GM21786 (cell line): ENCODE measurements at regions not wholly inside any gene's neighbourhood (a gene's known extent, or its start where the extent isn't known, plus 50 kb on each side); places are given as distances from the start of the nearest gene placed in this dataset.

Experiments
- ATAC-seq: cut with Tn5 transposase; IDR thresholded peaks from one replicate; pipeline ENCODE4 v1.9.1; 2021; ENCODE audit not compliant: unreplicated experiment

GRCh38 chr3:59698091-59698490 lies 648.3 kb upstream of the CFAP20DC start:
- no peak for ATAC-seq

- no peak for ATAC-seq
Observed at GRCh38 chr3:59696783-59697182, 647.0 kb upstream of the CFAP20DC start.

DNA sequence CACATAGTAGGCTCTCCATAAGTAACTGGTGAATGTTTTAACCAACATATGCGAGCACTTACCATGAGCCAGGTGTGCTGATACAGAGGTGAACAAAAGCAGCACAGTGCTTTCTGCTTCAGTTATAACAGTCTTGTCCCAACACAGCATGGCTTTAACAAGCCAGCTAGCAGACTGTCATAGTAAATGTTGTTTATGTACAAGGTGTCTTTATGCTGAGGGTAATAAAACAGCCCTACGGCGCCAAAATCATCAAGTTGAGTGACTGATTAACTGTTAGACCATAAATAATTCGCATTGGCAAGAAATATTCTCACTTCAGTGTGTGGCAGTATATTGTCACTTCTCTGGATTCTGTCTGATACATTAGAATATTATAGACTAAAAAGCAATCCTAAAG lies 646.0 kb upstream of the CFAP20DC start:
- ATAC-seq, result no peak

GRCh38 chr3:59692117-59692516 lies 642.3 kb upstream of the CFAP20DC start:
- ATAC-seq, result no peak

DNA sequence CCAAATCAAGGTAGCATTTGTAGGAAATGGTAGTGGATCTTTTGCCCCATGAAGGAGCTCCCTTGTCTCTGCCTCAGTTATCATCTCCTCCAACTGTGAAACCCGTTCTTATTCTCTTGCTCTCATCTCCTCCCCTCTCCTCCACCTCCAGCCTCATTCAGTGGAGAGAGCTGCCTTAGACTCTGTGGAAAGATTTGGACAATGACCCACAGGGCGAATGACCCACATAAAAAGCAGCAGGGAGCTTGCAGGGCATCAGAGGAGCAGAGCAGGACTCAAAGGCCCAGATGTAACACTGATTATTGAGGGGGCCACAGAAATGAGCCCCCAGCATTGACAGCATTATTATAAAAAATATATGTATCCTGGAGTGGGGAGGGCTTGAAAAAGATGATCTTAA lies 641.1 kb upstream of the CFAP20DC start:
- no peak for ATAC-seq

DNA sequence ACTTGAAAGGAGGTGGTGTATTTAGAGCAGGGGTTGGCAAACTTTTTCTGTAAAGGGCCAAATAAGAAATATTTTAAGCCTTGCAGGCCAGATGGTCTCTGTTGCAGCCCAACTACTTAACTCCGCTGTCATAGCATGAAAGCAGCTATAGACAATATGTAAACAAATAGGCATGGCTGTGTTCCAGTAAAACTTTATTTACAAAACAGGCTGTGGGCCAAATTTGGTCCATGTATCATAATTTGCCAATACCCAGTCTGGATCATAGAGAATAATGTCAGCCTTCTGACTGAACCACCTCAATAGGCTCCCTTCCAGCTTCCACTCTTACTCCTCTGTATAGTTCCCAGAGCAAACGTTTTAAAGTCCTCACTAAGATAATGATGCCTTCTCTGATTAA lies 638.8 kb upstream of the CFAP20DC start:
- no peak for ATAC-seq

- no peak for ATAC-seq
Observed at GRCh38 chr3:59685432-59685831, 635.6 kb upstream of the CFAP20DC start.

DNA sequence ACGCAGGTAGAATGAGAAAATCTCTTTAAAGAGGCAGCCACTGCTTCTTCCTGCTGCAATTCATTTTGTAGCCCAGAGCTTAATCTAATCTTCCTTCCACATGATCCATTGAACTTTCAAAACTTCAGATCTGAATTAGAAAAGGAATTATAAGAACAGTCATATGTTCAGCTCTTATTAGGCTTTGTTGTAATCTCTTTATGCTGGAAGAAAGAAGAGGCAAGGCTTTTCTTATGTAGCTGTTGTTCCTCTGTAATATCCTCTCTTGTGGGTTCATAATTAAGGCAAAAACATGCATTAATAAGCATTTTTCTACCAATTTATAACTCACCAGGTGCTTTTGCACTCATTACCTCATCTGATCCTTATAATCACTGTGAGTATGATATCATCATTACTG lies 634.9 kb upstream of the CFAP20DC start:
- no peak for ATAC-seq

DNA sequence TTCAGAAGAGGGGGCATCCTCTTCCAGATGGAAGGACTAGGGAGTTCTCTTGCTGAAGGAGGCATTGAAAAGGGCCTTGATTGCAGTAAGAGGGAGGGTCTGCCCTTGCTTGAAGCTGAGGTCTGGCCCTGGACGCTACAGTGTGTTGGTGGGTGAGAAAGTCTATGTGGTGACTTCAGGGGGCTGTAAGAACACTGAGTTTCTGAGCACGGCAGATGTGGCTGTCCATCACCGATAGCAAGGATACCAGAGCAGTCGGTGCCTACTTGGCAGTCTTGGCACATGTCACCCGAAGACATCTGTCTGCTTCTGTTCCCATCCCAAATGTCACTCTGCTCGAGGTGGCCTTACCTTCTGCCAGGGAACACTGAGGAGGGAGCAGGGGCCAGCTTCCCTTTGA lies 631.1 kb upstream of the CFAP20DC start:
- ATAC-seq, result no peak

DNA sequence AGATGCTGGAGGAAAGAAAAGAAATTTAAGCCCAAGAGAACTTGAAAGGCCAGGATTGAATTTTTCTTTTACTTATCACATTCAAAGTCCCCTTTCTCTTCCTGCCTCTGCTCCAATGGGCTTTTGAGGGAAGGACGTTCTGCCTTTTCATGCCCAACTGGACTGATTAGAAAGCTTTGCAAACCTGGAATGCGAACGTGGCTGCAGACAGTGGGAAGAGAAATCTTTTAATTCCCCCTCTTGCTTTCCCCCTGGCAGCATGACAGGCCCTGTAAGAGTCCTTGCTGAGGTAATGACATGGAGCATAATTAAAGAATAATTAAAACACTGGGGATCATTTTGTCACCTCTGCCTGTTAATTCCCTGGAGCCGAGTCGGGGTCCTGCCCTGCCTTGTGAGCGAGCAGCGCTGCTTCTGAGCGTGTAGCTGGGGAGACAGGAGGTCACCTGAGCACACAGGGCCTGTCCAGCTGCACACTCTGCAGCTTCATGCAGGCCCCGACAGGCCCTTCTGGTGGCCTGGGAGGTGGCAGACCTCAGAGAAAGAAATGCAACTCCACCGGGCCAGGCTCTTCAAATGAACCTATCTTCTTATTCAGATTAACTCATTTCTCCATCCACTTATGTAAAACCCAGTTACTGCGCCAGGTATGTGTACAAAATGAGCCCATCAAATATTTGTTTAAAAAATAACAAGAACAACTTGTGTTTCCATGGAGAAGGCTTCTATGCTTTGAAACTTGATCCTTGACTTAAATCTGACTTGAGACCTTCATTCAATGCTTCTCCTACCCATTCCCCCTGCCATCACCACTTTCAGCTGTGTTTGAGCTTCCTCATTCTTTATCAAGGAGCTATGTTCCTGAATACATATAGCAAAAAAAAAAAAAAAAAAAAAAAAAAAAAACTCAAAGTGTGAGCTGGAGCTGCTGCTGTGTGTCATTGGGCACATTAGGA lies 628.2 kb upstream of the CFAP20DC start:
- no peak for ATAC-seq

DNA sequence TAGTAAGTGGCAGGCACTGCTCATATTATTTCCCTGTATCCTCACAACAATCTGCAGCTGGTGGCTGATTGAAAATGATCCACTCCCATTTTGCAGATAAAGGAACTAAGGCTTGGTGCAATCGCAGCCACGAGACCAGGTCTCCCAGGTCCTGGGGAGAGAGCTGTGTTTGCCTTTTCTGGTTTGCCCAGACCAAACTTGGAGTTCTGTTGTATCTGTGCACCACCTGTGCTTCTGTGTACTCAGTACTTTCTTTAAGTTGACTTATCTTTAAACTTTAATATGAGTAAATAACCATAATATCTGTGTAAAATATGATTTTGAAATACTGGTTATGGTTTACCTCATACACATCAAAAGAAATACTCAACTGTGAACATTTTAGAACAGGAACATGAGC lies 625.7 kb upstream of the CFAP20DC start:
- no peak for ATAC-seq

DNA sequence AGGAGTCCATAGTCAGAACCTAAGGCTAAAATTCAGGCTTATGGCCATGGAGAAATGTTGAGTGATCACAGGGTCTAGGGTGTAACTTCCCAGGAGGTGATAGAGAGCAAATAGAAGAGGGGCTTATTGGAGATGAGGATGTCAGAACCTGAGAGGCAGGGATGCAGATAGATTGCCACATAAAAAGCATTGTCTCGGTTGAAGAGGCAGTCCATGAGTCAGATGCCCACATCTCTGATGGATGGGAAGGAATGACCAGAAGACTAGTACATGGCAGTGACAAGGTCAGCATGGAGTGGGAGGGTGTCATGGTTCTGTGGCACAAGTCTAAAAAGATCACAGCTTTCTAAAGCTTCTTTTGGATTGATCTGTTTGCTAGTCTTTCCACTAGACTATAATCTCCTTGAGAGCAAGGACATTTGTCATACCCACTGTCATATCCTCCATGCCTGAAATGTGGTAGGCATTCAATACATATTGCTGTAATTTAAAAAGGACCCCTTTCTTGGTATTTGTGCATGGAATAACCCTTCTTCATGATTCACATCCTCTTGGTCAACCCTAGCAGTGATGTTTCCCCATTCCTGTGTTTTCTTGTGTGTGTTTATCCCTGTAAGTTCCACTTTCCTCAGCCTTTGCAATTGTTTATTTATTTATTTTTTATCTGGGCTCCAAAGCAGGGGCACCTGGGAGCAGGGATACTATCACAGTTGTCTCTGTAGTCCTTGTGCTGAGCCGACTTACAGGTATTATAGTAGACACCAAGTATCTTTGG lies 613.4 kb upstream of the CFAP20DC start:
- no peak for ATAC-seq

- ATAC-seq, result no peak
Observed at GRCh38 chr3:59660852-59661625, 611.2 kb upstream of the CFAP20DC start.

GRCh38 chr3:59660376-59660775 lies 610.6 kb upstream of the CFAP20DC start:
- ATAC-seq, result no peak

- no peak for ATAC-seq
Observed at GRCh38 chr3:59659755-59660154, 609.9 kb upstream of the CFAP20DC start.

DNA sequence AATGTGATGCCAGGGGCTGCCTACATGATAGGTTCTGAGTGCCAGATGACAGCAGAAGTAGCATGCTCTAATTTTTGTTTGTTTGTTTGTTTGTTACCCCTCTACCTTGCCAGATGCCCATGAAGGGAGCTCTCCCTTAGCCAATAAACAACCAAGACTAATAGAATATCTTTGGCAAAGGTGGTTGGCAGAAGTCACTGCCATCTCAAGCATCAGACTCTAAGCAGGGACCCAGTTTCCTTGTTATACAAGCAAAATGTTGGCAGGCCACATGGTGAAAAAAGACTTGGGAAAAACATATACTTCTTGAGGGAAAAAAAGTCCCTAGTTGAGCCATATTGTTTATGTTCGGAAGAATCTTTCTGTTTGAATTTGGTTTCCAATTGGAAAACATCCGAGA lies 609.0 kb upstream of the CFAP20DC start:
- ATAC-seq, result no peak

GRCh38 chr3:59658274-59658673 lies 608.4 kb upstream of the CFAP20DC start:
- ATAC-seq, result no peak

- ATAC-seq, result no peak
Observed at GRCh38 chr3:59655418-59656015, 605.7 kb upstream of the CFAP20DC start.

- ATAC-seq, result no peak
Observed at GRCh38 chr3:59654480-59655417, 604.9 kb upstream of the CFAP20DC start.

DNA sequence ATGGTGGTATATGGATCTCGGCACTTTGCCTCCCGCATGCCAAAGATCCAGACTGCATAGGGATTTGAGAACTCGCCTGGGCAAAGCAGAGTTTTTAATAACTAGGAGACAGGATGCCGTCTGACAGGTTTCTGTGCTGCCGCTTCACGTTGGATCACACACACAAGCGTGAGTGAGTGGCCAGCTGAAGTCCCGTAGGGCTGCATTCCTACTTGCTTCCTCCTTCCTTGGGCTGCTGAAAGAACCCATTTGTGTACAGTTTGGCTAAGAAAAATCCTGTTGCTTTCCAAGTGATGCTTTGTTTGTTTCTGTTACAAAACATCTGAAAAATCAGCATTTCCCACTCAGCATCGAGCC lies 604.3 kb upstream of the CFAP20DC start:
- ATAC-seq, result no peak
